ENCODE measurements at regions not wholly inside any gene's neighbourhood (a gene's known extent, or its start where the extent isn't known, plus 50 kb on each side); places are given as distances from the start of the nearest gene placed in this dataset.

DNA sequence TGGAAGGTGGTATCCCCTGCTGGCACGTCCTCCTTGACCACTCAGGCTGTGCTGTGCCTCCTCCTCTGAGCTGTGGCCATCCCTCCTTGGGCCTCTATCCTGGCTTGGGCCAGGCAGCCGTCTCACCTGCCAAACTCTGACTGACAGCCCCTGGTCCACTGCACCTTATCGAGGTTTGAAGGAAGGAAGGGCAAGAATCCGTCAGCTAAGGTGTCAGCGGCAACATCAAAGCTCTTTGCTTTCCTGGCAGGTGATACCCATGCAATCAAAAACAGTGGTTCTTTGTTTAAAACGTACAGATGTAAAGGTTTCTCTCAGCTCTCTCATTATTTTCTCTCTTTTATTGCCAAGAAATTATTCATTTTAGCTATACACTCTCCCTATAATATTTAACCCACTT is 203.9 kb downstream of the TBXT start:
- TF ChIP-seq EZH2 (IDR thresholded peaks at IDR 0.05; ENCODE audit: low read length, unreplicated experiment) = no peak
- TF ChIP-seq, protein P1, sequence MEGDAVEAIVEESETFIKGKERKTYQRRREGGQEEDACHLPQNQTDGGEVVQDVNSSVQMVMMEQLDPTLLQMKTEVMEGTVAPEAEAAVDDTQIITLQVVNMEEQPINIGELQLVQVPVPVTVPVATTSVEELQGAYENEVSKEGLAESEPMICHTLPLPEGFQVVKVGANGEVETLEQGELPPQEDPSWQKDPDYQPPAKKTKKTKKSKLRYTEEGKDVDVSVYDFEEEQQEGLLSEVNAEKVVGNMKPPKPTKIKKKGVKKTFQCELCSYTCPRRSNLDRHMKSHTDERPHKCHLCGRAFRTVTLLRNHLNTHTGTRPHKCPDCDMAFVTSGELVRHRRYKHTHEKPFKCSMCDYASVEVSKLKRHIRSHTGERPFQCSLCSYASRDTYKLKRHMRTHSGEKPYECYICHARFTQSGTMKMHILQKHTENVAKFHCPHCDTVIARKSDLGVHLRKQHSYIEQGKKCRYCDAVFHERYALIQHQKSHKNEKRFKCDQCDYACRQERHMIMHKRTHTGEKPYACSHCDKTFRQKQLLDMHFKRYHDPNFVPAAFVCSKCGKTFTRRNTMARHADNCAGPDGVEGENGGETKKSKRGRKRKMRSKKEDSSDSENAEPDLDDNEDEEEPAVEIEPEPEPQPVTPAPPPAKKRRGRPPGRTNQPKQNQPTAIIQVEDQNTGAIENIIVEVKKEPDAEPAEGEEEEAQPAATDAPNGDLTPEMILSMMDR (conservative IDR thresholded peaks at IDR 0.05; ENCODE audit: low read depth, low read length) = no peak
